ENCODE measurements at regions not wholly inside any gene's neighbourhood (a gene's known extent, or its start where the extent isn't known, plus 50 kb on each side); places are given as distances from the start of the nearest gene placed in this dataset.

GRCh38 chr5:60339691-60340201 is 360.2 kb downstream of the DEPDC1B start:
- Histone ChIP-seq H3K27ac (ENCODE audit: low read depth in 2 of 2, low read length in 1 of 2) (peak overlapping the region in 1 of 2 donors; percentile 35), H3K9me3 (ENCODE audit: control insufficient read depth in 2 of 2, insufficient read depth in 1 of 2, low read depth in 1 of 2, low read length in 1 of 2) (no peaks in the 10 kb centered on the region), H3K36me3 (ENCODE audit: control insufficient read depth in 2 of 2, insufficient read depth in 2 of 2, low read length in 1 of 2) (no peaks in the 10 kb centered on the region), H3K4me3 (ENCODE audit: low read depth in 1 of 2, low read length in 2 of 2) (no peak overlapping the region), H3K4me1 (ENCODE audit: control insufficient read depth in 2 of 2, insufficient read depth in 2 of 2, low read length in 1 of 2) (no peaks in the 10 kb centered on the region), H3K27me3 (ENCODE audit: control insufficient read depth in 1 of 2, insufficient read depth in 2 of 2, low read length in 2 of 2) (no peaks in the 10 kb centered on the region)
- whole genome bisulfite sequencing, 2 donors = 33 to 56% methylated on average over 12 of the region's 12 CpGs

GRCh38 chr5:60338846-60339245 is 361.1 kb downstream of the DEPDC1B start:
- Histone ChIP-seq H3K9me3 (ENCODE audit: control insufficient read depth in 2 of 2, insufficient read depth in 1 of 2, low read depth in 1 of 2, low read length in 1 of 2) (no peaks in the 10 kb centered on the region), H3K4me1 (ENCODE audit: control insufficient read depth in 2 of 2, insufficient read depth in 2 of 2, low read length in 1 of 2) (no peaks in the 10 kb centered on the region), H3K27ac (ENCODE audit: low read depth in 2 of 2, low read length in 1 of 2) (no peak overlapping the region), H3K4me3 (ENCODE audit: low read depth in 1 of 2, low read length in 2 of 2) (no peak overlapping the region), H3K36me3 (ENCODE audit: control insufficient read depth in 2 of 2, insufficient read depth in 2 of 2, low read length in 1 of 2) (no peaks in the 10 kb centered on the region), H3K27me3 (ENCODE audit: control insufficient read depth in 1 of 2, insufficient read depth in 2 of 2, low read length in 2 of 2) (no peaks in the 10 kb centered on the region)
- 93 to 97% methylated on average over 3 of the region's 3 CpGs for WGBS, 2 donors

- no peak overlapping the region for H3K27ac ChIP-seq (ENCODE audit: low read depth in 2 of 2, low read length in 1 of 2)
- H3K27me3 ChIP-seq (ENCODE audit: control insufficient read depth in 1 of 2, insufficient read depth in 2 of 2, low read length in 2 of 2) = no peaks in the 10 kb centered on the region
- H3K4me1 ChIP-seq (ENCODE audit: control insufficient read depth in 2 of 2, insufficient read depth in 2 of 2, low read length in 1 of 2) = no peaks in the 10 kb centered on the region
Observed at GRCh38 chr5:60336491-60336890, 363.5 kb downstream of the DEPDC1B start.

GRCh38 chr5:60335913-60336312 is 364.1 kb downstream of the DEPDC1B start:
- no peak overlapping the region for H3K27ac ChIP-seq (ENCODE audit: low read depth in 2 of 2, low read length in 1 of 2)
- H3K27me3 ChIP-seq (ENCODE audit: control insufficient read depth in 1 of 2, insufficient read depth in 2 of 2, low read length in 2 of 2) = no peaks in the 10 kb centered on the region
- H3K4me3 ChIP-seq (ENCODE audit: low read depth in 1 of 2, low read length in 2 of 2) = no peak overlapping the region
- 76 to 81% methylated on average over 2 of the region's 2 CpGs for WGBS, 2 donors
- H3K9me3 ChIP-seq (ENCODE audit: control insufficient read depth in 2 of 2, insufficient read depth in 1 of 2, low read depth in 1 of 2, low read length in 1 of 2) = no peaks in the 10 kb centered on the region
- H3K4me1 ChIP-seq (ENCODE audit: control insufficient read depth in 2 of 2, insufficient read depth in 2 of 2, low read length in 1 of 2) = no peaks in the 10 kb centered on the region
- H3K36me3 ChIP-seq (ENCODE audit: control insufficient read depth in 2 of 2, insufficient read depth in 2 of 2, low read length in 1 of 2) = no peaks in the 10 kb centered on the region

More at GRCh38 chr5:60336491-60336890, 363.5 kb downstream of the DEPDC1B start:
- no peaks in the 10 kb centered on the region for H3K36me3 ChIP-seq (ENCODE audit: control insufficient read depth in 2 of 2, insufficient read depth in 2 of 2, low read length in 1 of 2)
- H3K9me3 ChIP-seq (ENCODE audit: control insufficient read depth in 2 of 2, insufficient read depth in 1 of 2, low read depth in 1 of 2, low read length in 1 of 2) = no peaks in the 10 kb centered on the region
- H3K4me3 ChIP-seq (ENCODE audit: low read depth in 1 of 2, low read length in 2 of 2) = no peak overlapping the region

- Histone ChIP-seq H3K27me3 (ENCODE audit: control insufficient read depth in 1 of 2, insufficient read depth in 2 of 2, low read length in 2 of 2) (no peaks in the 10 kb centered on the region), H3K36me3 (ENCODE audit: control insufficient read depth in 2 of 2, insufficient read depth in 2 of 2, low read length in 1 of 2) (no peaks in the 10 kb centered on the region), H3K9me3 (ENCODE audit: control insufficient read depth in 2 of 2, insufficient read depth in 1 of 2, low read depth in 1 of 2, low read length in 1 of 2) (no peaks in the 10 kb centered on the region), H3K4me1 (ENCODE audit: control insufficient read depth in 2 of 2, insufficient read depth in 2 of 2, low read length in 1 of 2) (no peaks in the 10 kb centered on the region), H3K27ac (ENCODE audit: low read depth in 2 of 2, low read length in 1 of 2) (no peak overlapping the region), H3K4me3 (ENCODE audit: low read depth in 1 of 2, low read length in 2 of 2) (no peak overlapping the region)
- WGBS, 2 donors = 53 to 55% methylated on average over 2 of the region's 2 CpGs
Observed at GRCh38 chr5:60334281-60334713, 365.7 kb downstream of the DEPDC1B start.

GRCh38 chr5:60333005-60333571 is 366.9 kb downstream of the DEPDC1B start:
- Histone ChIP-seq H3K4me1 (ENCODE audit: control insufficient read depth in 2 of 2, insufficient read depth in 2 of 2, low read length in 1 of 2) (no peaks in the 10 kb centered on the region), H3K27me3 (ENCODE audit: control insufficient read depth in 1 of 2, insufficient read depth in 2 of 2, low read length in 2 of 2) (no peaks in the 10 kb centered on the region), H3K27ac (ENCODE audit: low read depth in 2 of 2, low read length in 1 of 2) (no peak overlapping the region), H3K4me3 (ENCODE audit: low read depth in 1 of 2, low read length in 2 of 2) (no peak overlapping the region), H3K36me3 (ENCODE audit: control insufficient read depth in 2 of 2, insufficient read depth in 2 of 2, low read length in 1 of 2) (no peaks in the 10 kb centered on the region), H3K9me3 (ENCODE audit: control insufficient read depth in 2 of 2, insufficient read depth in 1 of 2, low read depth in 1 of 2, low read length in 1 of 2) (no peaks in the 10 kb centered on the region)
- WGBS, 2 donors = 69 to 79% methylated on average over 6 of the region's 6 CpGs

- H3K27ac ChIP-seq (ENCODE audit: low read depth in 2 of 2, low read length in 1 of 2) = no peak overlapping the region
- no peak overlapping the region for H3K4me3 ChIP-seq (ENCODE audit: low read depth in 1 of 2, low read length in 2 of 2)
- no peaks in the 10 kb centered on the region for H3K27me3 ChIP-seq (ENCODE audit: control insufficient read depth in 1 of 2, insufficient read depth in 2 of 2, low read length in 2 of 2)
- H3K4me1 ChIP-seq (ENCODE audit: control insufficient read depth in 2 of 2, insufficient read depth in 2 of 2, low read length in 1 of 2) = no peaks in the 10 kb centered on the region
- WGBS, 2 donors = 73 to 79% methylated on average over 2 of the region's 2 CpGs
- H3K9me3 ChIP-seq (ENCODE audit: control insufficient read depth in 2 of 2, insufficient read depth in 1 of 2, low read depth in 1 of 2, low read length in 1 of 2) = no peaks in the 10 kb centered on the region
- H3K36me3 ChIP-seq (ENCODE audit: control insufficient read depth in 2 of 2, insufficient read depth in 2 of 2, low read length in 1 of 2) = no peaks in the 10 kb centered on the region
Observed at GRCh38 chr5:60332244-60333004, 367.5 kb downstream of the DEPDC1B start.

- H3K4me3 ChIP-seq (ENCODE audit: low read depth in 1 of 2, low read length in 2 of 2) = no peak overlapping the region
- H3K4me1 ChIP-seq (ENCODE audit: control insufficient read depth in 2 of 2, insufficient read depth in 2 of 2, low read length in 1 of 2) = no peaks in the 10 kb centered on the region
- no peaks in the 10 kb centered on the region for H3K36me3 ChIP-seq (ENCODE audit: control insufficient read depth in 2 of 2, insufficient read depth in 2 of 2, low read length in 1 of 2)
- no peaks in the 10 kb centered on the region for H3K9me3 ChIP-seq (ENCODE audit: control insufficient read depth in 2 of 2, insufficient read depth in 1 of 2, low read depth in 1 of 2, low read length in 1 of 2)
- WGBS, 2 donors = 87% methylated on average over 3 of the region's 3 CpGs
- no peaks in the 10 kb centered on the region for H3K27me3 ChIP-seq (ENCODE audit: control insufficient read depth in 1 of 2, insufficient read depth in 2 of 2, low read length in 2 of 2)
- H3K27ac ChIP-seq (ENCODE audit: low read depth in 2 of 2, low read length in 1 of 2) = no peak overlapping the region
Observed at GRCh38 chr5:60330236-60330635, 369.7 kb downstream of the DEPDC1B start.

- no peaks in the 10 kb centered on the region for H3K4me1 ChIP-seq (ENCODE audit: control insufficient read depth in 2 of 2, insufficient read depth in 2 of 2, low read length in 1 of 2)
- WGBS, 2 donors = 73 to 78% methylated on average over 2 of the region's 2 CpGs
- H3K36me3 ChIP-seq (ENCODE audit: control insufficient read depth in 2 of 2, insufficient read depth in 2 of 2, low read length in 1 of 2) = no peaks in the 10 kb centered on the region
- no peaks in the 10 kb centered on the region for H3K9me3 ChIP-seq (ENCODE audit: control insufficient read depth in 2 of 2, insufficient read depth in 1 of 2, low read depth in 1 of 2, low read length in 1 of 2)
- no peaks in the 10 kb centered on the region for H3K27me3 ChIP-seq (ENCODE audit: control insufficient read depth in 1 of 2, insufficient read depth in 2 of 2, low read length in 2 of 2)
- H3K4me3 ChIP-seq (ENCODE audit: low read depth in 1 of 2, low read length in 2 of 2) = no peak overlapping the region
- H3K27ac ChIP-seq (ENCODE audit: low read depth in 2 of 2, low read length in 1 of 2) = no peak overlapping the region
Observed at GRCh38 chr5:60325870-60326269, 374.1 kb downstream of the DEPDC1B start.

GRCh38 chr5:60323596-60323995 is 376.4 kb downstream of the DEPDC1B start:
- 63 to 71% methylated on average over 3 of the region's 3 CpGs for WGBS, 2 donors
- no peak overlapping the region for H3K4me3 ChIP-seq (ENCODE audit: low read depth in 1 of 2, low read length in 2 of 2)

More at GRCh38 chr5:60323596-60323995, 376.4 kb downstream of the DEPDC1B start:
- Histone ChIP-seq H3K27me3 (ENCODE audit: control insufficient read depth in 1 of 2, insufficient read depth in 2 of 2, low read length in 2 of 2) (no peaks in the 10 kb centered on the region), H3K9me3 (ENCODE audit: control insufficient read depth in 2 of 2, insufficient read depth in 1 of 2, low read depth in 1 of 2, low read length in 1 of 2) (no peaks in the 10 kb centered on the region), H3K4me1 (ENCODE audit: control insufficient read depth in 2 of 2, insufficient read depth in 2 of 2, low read length in 1 of 2) (no peaks in the 10 kb centered on the region), H3K27ac (ENCODE audit: low read depth in 2 of 2, low read length in 1 of 2) (no peak overlapping the region), H3K36me3 (ENCODE audit: control insufficient read depth in 2 of 2, insufficient read depth in 2 of 2, low read length in 1 of 2) (no peaks in the 10 kb centered on the region)

All from esophagus (tissue), 2 donors.